HS-5 (cell line): ENCODE measurements at regions not wholly inside any gene's neighbourhood (a gene's known extent, or its start where the extent isn't known, plus 50 kb on each side); places are given as distances from the start of the nearest gene placed in this dataset.
"Not testable (repeated sequence)": the region's sequence is repeated elsewhere in the genome, so short reads cannot be mapped to it uniquely, and the experiment has no call there.

ENCODE experiments used
- DNase-seq: peaks from one replicate; pipeline ENCODE4 v3.0.0-alpha.2; 2012; ENCODE audit warnings: low read depth

DNA sequence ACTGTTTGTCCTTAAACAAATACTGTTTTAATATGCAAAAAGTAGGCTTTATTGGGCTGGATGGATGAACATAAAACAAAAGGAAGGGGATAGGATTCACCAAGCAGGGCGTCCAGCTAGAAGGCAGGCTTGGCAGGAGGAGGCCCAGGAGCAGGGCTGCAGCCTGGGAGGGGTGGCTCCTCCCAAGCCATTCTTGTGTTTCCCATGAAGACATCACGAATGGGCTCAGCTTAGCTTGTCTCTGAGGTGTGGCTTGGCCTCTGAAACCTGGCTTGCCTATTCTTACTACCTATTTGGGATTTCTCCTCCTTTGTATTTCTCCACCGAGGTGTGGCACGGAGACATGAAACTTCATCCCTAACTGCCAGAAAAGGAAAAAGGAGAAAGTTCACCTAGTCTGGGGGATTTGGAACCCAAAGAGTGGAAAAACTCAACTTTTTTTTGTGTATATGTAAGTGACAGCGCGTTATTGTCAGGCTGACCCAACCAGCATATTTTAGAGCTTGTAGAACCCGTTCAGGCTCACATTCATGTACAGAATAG, 481.9 kb upstream of the SPRED2 start:
- no peak for DNase-seq

DNA sequence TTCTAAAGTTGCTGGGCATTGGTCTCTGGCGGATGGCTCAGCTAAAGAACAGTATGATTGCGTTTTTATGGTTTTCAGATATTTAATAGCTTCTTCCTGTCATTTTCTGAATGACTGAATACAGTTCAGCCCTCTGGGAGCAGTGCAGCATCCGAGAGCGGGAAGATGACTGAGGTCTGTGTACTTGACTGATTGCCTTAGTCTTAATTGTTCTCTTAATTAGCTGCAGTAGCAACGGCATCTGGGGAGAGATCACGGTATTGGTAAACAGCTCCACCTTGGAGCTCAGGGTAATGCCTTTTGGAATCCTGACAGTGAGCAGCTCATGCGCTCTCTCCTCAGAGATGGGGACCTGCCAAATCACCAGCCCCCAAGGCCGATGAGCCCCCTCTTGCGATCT, 481.4 kb upstream of the SPRED2 start:
- no peak for DNase-seq

DNA sequence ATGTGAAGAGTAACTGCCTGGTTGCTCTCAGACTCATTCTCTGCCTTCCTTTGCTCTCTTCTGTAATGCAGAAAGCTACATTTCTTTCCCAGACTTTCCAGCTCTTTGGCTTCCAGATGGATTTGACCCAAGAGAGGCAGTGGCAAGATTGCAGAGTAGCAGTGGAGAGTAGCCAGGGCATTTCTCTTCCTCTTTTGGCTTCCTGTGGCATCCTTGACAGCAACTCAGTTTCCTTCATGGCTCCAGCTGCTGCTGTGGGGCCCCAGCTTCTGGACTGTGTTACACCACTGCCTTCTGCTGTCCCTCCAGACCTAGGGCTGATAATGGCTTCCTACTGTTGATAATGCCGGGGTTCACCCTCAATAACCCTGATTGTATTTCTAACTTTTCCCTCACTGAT, 469.4 kb upstream of the SPRED2 start:
- no peak for DNase-seq

DNA sequence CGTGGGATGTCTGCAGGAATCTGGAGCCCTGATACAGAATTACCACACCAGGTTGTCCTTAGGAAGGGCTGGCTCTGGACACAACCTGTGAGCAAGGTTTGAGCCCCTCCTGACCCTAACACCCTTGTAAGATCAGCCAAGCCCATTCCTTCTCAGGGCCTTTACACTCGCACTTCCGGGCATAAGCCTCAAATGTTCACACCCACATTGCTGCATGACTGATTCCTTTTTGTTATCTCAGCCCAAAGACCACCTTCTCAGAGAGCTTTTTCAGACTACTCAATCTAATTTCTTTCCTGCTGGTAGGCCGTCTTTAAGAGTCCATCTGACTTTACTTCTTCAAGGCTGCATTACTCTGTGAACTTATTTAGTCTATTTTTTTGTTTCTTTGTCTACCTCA, 464.0 kb upstream of the SPRED2 start:
- no peak for DNase-seq

DNA sequence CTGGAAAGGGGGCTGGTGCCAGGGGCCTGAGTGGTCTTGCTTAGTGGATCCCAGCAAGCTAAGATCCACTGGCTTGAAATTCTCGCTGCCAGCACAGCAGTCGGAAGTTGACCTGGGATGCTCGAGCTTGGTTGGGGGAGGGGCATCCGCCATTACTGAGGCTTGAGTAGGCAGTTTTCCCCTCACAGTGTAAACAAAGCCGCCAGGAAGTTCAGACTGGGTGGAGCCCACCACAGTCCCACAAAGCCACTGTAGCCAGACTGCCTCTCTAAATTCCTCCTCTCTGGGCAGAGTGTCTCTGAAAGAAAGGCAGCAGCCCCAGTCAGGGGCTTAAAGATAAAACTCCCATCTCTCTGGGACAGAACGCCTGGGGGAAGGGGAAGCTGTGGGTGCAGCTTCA, 457.7 kb upstream of the SPRED2 start:
- DNase-seq, result not testable (repeated sequence)

DNA sequence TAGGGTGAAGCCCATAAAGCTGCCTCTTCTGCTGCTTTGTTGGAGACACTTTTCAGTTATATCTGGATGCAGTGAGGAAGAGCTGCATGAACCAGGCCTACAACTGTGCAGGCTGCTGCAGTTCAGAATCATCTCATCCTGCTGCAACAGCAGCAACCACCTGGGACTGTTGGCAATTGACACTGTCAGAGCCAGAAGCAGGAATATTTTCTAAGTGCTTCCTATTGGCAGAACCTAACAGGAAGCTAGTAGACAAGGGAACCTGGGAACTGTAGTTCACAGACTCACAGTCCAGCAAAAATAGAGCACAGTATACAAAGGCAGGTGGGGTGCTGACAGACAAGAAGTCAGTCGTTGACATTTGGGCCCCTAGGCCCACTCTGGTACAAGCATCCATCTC, 452.9 kb upstream of the SPRED2 start:
- DNase-seq, result no peak

DNA sequence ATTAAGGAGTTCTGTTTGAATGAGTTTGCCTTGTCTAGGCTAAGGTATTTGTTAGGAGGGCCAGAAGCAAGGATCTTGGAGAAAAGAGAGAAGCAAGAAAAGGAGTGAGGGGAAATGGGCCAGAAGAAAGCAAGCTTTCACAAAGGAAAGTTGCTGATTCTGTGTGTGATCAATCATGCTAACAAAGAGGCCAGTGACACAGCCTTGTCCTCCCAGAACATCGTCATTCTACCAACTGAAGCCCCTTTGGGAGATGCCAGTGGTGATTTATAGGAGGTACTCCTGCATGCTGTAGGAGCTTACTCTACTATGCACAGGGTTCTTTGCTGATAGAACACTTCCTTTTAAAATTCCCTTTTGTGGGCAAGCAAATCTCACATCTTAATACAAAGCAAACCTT, 449.2 kb upstream of the SPRED2 start:
- DNase-seq, result no peak

DNA sequence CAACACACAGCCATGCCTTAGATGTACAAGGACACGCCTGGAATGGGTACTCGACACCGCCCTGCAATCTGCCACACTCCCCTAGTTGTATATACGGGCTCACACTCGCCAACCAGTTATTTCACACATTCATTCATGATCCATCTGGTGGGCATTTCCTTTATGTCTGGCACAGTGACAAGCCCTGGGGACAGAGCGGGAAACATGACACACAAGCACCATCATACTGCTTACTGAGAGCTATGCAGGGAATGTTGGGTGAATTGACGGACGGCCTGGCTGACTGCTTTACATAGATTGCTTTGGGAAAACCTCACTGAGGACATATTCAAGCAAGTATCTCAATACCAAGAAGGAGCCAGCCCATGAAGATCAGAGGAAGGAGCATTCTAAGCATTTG, 448.0 kb upstream of the SPRED2 start:
- DNase-seq, result no peak

DNA sequence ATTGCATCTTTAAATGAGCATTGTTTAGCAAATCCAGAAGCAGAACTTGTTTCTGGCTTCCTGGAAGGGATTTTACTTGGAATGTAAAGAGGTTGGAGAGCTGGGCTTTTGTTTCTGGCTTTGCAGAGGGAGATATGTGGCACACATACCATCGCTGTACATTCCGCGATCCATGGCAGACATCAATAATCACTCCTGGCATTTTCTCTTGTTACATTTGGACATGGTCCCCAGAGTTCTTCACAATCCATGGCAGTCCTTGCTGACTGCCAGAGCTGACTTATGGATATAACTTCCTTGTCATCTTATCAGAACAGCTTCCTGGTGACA, 445.6 kb upstream of the SPRED2 start:
- no peak for DNase-seq

DNA sequence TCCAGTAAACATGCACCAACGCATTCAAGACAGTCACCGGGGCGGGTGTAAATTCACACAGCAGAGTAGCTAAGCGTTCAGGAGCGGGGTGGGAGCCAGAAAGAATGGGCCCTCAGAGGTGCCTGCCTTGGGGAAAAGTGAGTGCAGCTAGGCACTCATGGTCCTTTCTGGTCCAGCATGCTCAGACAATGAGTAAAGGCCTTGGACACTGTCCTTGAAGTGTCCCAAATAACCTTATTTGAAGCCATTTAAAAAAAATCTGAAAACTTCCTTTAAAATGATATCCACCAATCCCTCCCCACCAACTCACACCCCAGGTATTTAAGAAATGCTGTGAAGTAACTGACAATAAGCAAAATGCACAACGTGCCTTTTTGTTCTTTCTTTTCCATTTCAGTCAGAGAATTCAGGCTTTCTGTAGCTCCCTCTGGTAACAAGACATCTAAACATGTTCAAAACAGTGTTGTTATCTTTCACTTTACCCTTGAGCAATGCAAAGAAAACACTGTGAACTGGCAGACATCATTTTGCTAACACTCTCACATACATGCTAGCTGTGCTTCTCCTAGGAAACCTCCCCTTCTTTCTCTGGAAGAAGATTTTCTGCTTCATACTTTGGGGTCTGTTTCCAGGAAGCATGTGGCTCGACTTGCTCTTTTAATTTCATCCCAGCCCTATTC, 445.1 kb upstream of the SPRED2 start:
- no peak for DNase-seq

DNA sequence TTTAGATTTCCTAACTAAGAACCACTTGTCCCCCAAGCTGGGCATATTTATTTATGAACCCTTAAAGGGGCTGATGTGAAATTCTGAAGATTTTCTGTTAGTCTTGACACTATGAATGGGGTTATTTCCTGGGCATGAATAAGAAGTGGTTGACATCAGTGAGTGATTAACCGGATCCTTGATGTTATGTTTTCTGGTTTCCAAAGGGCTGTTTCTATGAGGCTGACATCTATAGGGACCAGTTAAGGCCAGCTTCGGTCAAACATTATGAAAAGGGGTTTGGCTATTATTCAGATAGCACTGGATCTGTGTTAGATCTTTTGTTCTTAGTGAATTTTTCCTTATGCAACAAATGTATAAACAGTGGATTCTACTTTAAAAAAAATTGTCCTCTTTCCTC, 443.7 kb upstream of the SPRED2 start:
- DNase-seq, result no peak

DNA sequence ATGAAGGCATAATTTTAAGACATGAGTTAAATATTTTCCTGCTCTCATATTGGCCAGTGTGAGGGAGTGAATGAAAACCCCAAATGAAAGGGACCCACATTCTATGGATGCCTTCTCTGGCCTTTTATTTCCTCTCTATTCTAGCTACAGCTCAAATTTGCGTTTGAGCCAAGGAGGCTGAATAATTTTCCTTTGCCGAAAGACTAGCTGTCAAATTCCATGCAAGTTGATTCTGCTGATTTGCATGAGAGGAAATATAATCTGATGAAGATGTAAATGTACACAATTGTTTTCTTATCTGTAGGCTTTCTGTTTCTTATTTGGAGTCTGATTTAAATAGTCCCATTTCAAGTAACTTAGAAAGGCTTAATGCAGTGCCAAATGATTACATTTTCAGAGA, 438.4 kb upstream of the SPRED2 start:
- DNase-seq, result no peak

DNA sequence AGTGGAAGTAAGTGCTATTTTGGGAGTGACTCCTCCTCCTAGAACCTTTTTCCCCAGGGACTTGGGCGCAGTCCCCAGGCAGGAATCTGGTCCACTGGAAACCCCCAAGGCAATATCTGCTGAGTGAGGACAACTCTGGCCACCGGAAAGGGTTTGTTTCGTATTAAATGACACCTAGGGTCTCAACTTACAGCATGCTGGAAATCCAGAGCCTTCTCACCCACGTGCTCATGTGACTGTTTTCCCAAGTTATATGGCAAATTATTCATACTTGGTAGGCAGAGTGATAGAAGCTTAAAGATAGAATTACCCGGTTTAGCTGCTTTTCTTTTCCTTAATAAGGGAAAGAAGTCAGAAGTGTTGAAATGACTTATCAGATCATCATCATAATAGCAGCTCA, 436.9 kb upstream of the SPRED2 start:
- no peak for DNase-seq

DNA sequence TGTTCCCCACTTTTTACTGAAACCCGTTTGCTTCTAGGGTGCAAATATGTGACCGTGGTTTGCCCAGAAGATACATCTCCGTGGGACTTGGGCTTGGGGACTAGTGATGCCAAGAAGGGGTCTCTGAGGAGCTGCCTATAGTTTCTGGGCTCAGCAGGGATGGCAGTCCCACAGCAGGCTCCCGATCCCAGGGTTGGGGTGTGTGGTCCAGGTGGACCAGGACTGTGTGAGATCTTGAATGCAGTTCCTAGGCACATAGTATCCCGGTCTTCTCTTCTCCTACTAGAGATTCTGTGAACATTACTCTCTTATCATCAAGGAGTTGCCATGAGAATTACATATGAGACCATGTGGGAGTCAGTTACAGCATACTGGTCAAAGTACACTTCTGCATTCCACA, 435.8 kb upstream of the SPRED2 start:
- DNase-seq, result no peak

DNA sequence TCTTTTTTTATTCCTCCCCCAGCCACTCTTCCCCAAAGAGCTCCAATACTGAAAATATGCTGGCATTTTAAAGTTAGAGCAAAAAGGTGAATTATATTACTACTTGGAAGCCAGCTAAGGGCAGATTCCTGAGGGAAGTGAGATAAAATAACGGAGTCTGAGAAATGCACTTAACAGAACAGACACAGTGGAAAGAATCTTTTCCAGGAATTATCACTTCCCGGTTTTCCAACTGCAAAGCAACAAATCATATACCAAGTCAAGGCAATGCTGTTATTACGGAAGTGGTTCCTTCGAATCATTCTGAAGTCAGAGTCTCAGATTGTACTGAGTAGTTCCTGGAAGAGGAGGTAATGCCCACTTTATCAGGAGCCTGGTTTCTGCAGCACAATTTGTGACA, 435.0 kb upstream of the SPRED2 start:
- no peak for DNase-seq

DNA sequence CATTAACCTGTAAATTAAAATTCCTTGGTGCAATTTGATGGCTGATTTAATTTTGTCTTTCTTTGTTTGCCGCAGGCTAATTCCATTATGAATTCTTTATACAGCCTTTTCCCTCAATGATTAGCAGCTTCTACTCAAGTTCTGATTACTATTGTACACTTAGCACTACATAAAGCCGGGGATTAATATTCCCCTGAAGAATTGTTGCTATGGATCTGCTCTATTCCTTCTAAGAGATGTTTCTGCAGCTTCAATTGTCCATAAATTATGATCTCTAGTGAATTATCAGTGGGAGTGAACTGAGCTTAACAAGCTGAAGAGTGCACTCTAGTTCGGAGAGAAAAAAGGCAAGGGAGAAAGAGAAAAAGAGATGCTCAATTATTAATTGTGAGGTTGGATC, 433.7 kb upstream of the SPRED2 start:
- no peak for DNase-seq

DNA sequence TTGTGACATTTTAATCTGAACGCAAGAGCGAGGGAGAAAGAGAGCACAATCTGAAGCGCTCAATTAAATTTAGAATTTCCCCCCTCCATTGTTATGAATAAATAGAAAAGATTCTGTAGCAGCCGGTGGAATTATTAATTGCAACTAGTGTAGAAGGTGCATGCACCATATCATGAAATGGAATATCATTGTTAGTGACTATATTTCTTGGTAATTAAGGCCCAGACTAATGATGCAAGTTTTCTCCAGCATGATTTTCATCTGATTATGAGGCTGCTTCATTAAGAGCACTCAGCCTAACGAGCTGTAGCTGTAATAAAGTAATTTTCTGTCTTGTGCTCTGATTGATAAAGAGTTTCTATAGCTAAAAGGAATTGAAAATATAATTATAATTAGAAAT, 432.2 kb upstream of the SPRED2 start:
- no peak for DNase-seq

DNA sequence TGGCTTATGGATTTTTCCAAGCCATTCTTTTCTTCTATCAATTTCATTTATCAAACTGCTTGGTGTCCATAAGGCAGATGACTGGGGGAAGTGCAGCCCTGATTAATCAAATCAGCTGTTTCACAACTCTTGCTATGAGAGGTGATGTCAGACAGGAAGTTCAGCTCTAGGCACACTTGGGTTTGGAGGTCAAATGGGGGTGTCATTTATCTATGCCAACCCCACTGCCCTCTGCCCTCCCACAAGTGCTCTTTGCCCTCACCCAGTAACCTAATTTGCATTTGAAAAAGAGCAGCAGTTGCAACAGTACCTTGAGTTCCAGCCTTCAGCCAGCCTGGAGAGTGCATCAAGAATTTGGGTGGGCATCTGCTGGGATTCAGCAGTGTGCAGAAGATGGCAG, 431.3 kb upstream of the SPRED2 start:
- no peak for DNase-seq

DNA sequence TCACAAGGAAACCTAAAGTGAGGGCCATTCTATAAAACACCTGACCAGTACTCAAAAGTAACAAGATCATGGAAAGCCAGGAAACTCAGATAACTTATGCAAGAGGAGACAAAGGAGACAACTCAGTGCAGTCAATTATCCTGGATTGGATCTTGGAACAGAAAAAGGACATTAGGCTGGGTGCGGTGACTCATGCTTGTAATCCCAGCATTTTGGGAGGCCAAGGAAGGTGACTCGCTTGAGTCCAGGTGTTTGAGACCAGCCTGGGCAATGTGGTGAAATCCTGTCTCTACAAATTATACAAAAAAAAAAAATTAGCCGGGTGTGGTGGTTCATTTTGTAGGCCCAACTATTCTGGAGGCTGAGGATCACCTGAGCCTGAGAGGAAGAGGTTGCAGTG, 424.5 kb upstream of the SPRED2 start:
- DNase-seq, result no peak

DNA sequence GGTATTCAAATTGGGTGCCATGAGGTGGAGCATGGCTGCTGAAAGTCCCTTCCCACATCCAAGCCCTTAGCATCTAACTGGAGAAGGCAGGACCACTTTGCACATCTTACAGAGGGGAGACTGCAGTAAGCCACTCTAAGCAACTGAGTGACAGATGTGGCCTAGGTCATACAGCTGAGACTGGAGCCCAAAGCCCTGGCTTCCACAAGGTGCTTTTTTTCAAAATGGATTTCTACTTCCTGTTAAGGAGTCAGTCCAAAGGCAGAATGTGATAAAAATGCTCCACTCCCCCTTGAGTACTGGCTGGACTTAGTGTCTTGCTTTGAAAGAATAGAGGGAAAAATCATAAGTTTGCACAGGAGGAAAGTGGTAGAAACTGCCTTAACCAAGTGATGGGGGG, 424.0 kb upstream of the SPRED2 start:
- no peak for DNase-seq

DNA sequence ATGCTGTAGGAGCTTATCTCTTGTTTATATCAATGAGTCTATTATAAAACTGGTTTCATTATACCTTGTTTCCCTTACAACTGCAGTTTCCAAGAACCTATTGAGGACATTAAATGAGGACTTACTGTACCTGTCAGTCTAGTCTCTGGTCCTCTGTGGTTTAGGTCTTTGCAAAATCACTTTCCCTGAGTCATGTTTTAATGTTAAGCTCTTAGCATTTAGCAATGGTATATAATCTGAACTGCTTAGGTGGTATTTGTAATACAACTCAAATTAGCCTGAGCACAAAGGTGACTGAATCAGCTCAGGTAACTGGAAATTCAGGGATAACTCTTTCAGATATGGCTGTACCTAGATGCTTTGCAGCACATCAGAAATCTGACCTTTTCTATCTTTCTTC, 418.3 kb upstream of the SPRED2 start:
- DNase-seq, result no peak

DNA sequence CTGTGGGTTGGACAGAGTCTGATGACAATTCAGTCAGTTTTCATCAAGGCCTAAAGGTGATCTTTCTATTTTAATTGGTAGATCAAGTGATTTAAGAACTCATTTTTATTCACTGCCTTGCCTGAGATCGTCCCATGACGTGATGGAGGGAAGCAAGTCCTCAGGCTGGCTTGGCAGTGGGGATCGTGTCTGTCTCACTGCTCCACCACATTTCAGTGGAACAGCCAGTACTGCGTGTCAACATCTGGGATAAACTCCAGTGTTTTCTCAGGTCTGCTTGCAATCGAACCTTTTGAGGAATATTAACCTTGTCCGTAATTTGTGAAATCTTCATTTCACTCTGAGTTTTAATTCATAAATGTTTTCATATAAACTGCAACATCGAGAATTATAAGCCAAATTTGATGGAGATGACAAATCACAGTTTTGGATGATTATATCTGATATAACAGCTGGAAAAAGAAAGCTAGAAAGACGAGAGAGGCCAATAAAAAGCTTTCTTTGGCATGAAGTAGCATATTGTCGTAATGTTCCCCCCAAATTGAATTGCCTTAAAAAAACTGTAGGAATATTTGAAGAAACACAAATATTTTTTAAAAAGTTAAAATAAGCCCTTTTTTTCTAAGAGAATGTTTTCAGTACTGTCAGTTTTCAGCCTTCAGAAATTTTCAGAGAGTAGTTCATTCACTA, 414.7 kb upstream of the SPRED2 start:
- no peak for DNase-seq

DNA sequence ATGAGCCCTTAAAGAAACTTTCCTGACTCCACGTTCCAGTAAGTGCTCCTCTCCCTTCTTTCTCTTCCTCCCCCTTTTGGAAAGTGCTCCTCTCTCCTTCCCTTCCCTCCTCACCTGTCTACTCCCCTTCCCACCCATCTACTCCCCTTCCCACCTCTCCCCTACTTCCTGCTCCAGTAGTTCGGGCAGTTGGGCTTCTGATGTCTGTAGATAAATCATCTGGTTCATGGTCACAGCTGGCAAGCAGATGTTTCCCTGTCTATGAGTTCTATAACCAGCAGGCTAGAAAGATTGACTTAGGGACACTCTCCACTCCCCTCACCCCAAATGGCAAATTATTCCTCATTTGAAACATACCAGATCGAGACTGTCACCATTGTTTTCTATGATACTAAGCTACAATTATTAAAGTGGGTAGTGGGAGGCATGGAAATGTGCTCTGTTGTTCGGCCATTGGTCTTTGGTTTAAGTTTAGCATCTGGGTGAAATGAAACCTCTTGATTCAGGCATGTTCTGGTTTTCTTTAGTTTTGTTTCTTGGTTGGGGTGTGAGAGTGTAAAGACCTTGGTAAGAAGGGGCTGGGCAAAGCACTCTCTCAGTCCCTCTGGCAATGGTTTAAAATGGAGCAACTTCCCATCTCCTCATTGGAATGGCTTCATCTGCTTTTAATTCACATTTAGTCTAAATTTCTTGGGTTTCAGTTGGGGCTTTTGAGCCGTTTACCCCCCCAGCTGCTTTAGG, 413.2 kb upstream of the SPRED2 start:
- no peak for DNase-seq
